GM23338 (cell line): ENCODE measurements at regions not wholly inside any gene's neighbourhood (a gene's known extent, or its start where the extent isn't known, plus 50 kb on each side); places are given as distances from the start of the nearest gene placed in this dataset.

Experiments used
- CREB1 ChIP-seq: fragments of 250-450 bp; sonication (Bioruptor Pico); IDR thresholded peaks from 2 replicates; pipeline ENCODE4 v1.5.0; 2020; ENCODE audit warnings: low read depth, mild to moderate bottlenecking, moderate library complexity
- EZH2 ChIP-seq: fragments of 200-600 bp; sonication (generic); IDR thresholded peaks from one replicate; pipeline ENCODE4 v1.8.0; 2017; ENCODE audit warnings: antibody characterized with exemption, mild to moderate bottlenecking, low read depth; ENCODE audit not compliant: unreplicated experiment
- EZH2phosphoT487 ChIP-seq: fragments of 200-600 bp; sonication (generic); IDR thresholded peaks from one replicate; pipeline ENCODE4 v1.8.1; 2018; ENCODE audit warnings: antibody characterized with exemption; ENCODE audit not compliant: unreplicated experiment
- POLR2AphosphoS5 ChIP-seq: IDR thresholded peaks from 2 replicates; pipeline ENCODE4 v1.6.1; 2016; ENCODE audit warnings: antibody characterized with exemption, low read depth
- ZNF331 ChIP-seq: fragments of 250-450 bp; sonication (Bioruptor Pico); IDR thresholded peaks from 2 replicates; pipeline ENCODE4 v1.5.0; 2020; ENCODE audit warnings: low read depth, mild to moderate bottlenecking, moderate library complexity
- TF ChIP-seq, protein P1 (sequence below): IDR thresholded peaks from one replicate; pipeline ENCODE4 v1.6.1; 2018; ENCODE audit warnings: antibody characterized with exemption; ENCODE audit not compliant: unreplicated experiment
- TF ChIP-seq, protein P2 (sequence below), 2 experiments: fragments of 200-600 bp in 1 of 2; sonication (generic) in 1 of 2; conservative IDR thresholded peaks; 2 replicates each; pipeline versions ENCODE4 v1.5.1 to v1.6.1; 2016 to 2017; ENCODE audit warnings: antibody characterized with exemption in 2 of 2, low read depth in 2 of 2, mild to moderate bottlenecking in 2 of 2, moderate library complexity in 1 of 2
- TF ChIP-seq, protein P3 (sequence below): IDR thresholded peaks from 2 replicates; pipeline ENCODE4 v1.6.1; 2016; ENCODE audit warnings: antibody characterized with exemption

GRCh38 chr1:229875086-229875485 is 192.0 kb upstream of the GALNT2 start:
- TF ChIP-seq POLR2AphosphoS5 = no peak
- TF ChIP-seq, protein P1, sequence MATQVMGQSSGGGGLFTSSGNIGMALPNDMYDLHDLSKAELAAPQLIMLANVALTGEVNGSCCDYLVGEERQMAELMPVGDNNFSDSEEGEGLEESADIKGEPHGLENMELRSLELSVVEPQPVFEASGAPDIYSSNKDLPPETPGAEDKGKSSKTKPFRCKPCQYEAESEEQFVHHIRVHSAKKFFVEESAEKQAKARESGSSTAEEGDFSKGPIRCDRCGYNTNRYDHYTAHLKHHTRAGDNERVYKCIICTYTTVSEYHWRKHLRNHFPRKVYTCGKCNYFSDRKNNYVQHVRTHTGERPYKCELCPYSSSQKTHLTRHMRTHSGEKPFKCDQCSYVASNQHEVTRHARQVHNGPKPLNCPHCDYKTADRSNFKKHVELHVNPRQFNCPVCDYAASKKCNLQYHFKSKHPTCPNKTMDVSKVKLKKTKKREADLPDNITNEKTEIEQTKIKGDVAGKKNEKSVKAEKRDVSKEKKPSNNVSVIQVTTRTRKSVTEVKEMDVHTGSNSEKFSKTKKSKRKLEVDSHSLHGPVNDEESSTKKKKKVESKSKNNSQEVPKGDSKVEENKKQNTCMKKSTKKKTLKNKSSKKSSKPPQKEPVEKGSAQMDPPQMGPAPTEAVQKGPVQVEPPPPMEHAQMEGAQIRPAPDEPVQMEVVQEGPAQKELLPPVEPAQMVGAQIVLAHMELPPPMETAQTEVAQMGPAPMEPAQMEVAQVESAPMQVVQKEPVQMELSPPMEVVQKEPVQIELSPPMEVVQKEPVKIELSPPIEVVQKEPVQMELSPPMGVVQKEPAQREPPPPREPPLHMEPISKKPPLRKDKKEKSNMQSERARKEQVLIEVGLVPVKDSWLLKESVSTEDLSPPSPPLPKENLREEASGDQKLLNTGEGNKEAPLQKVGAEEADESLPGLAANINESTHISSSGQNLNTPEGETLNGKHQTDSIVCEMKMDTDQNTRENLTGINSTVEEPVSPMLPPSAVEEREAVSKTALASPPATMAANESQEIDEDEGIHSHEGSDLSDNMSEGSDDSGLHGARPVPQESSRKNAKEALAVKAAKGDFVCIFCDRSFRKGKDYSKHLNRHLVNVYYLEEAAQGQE = no peak
- TF ChIP-seq, protein P2, sequence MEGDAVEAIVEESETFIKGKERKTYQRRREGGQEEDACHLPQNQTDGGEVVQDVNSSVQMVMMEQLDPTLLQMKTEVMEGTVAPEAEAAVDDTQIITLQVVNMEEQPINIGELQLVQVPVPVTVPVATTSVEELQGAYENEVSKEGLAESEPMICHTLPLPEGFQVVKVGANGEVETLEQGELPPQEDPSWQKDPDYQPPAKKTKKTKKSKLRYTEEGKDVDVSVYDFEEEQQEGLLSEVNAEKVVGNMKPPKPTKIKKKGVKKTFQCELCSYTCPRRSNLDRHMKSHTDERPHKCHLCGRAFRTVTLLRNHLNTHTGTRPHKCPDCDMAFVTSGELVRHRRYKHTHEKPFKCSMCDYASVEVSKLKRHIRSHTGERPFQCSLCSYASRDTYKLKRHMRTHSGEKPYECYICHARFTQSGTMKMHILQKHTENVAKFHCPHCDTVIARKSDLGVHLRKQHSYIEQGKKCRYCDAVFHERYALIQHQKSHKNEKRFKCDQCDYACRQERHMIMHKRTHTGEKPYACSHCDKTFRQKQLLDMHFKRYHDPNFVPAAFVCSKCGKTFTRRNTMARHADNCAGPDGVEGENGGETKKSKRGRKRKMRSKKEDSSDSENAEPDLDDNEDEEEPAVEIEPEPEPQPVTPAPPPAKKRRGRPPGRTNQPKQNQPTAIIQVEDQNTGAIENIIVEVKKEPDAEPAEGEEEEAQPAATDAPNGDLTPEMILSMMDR (conservative IDR thresholded peaks at IDR 0.05; ENCODE audit: low read depth in 2 of 2) = no peak
- no peak for TF ChIP-seq CREB1 (CRISPR knock-in tag)
- no peak for TF ChIP-seq EZH2
- no peak for TF ChIP-seq EZH2phosphoT487
- TF ChIP-seq, protein P3, sequence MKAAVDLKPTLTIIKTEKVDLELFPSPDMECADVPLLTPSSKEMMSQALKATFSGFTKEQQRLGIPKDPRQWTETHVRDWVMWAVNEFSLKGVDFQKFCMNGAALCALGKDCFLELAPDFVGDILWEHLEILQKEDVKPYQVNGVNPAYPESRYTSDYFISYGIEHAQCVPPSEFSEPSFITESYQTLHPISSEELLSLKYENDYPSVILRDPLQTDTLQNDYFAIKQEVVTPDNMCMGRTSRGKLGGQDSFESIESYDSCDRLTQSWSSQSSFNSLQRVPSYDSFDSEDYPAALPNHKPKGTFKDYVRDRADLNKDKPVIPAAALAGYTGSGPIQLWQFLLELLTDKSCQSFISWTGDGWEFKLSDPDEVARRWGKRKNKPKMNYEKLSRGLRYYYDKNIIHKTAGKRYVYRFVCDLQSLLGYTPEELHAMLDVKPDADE = no peak
- no peak for TF ChIP-seq ZNF331 (CRISPR knock-in tag)
